ENCODE measurements at regions not wholly inside any gene's neighbourhood (a gene's known extent, or its start where the extent isn't known, plus 50 kb on each side); places are given as distances from the start of the nearest gene placed in this dataset.

DNA sequence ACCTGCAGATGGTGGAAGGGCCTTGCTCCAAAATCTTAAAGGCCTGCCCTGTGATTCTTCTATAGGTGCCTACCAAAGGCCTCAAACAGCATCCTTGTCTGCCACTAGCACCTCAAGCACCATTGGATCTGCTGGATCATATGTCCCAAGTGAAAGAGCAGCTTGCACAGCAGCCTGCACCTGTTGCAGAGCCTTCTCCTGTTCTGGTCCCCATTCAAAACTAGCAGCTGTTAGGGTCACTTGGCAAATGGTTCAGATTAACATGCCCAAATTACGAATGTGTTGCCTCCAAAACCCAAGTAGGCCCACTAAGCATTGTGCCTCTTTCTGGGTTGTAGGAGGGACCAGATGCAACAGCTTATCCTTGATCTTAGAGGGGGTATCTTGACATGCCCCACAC is 99.6 kb upstream of the F13A1 start:
- Histone ChIP-seq H3K4me1 (ENCODE audit: low read depth, poor library complexity, severe bottlenecking) (no peaks in the 10 kb centered on the region), H3K79me2 (ENCODE audit: insufficient read depth, low read depth) (no peaks in the 10 kb centered on the region), H3K27ac (no peak overlapping the region), H4K20me1 (ENCODE audit: insufficient read depth) (no peaks in the 10 kb centered on the region), H3K27me3 (ENCODE audit: insufficient read depth, low read depth) (no peaks in the 10 kb centered on the region), H3K4me2 (no peak overlapping the region), H3K4me3 (IDR thresholded peaks at IDR 0.05; ENCODE audit: insufficient read depth, low read depth, low read length) (no peak overlapping the region), H2AFZ (ENCODE audit: low read depth) (no peak overlapping the region), H3K36me3 (ENCODE audit: insufficient read depth) (no peaks in the 10 kb centered on the region), H3K9ac (no peak overlapping the region)
- TF ChIP-seq, protein P1, sequence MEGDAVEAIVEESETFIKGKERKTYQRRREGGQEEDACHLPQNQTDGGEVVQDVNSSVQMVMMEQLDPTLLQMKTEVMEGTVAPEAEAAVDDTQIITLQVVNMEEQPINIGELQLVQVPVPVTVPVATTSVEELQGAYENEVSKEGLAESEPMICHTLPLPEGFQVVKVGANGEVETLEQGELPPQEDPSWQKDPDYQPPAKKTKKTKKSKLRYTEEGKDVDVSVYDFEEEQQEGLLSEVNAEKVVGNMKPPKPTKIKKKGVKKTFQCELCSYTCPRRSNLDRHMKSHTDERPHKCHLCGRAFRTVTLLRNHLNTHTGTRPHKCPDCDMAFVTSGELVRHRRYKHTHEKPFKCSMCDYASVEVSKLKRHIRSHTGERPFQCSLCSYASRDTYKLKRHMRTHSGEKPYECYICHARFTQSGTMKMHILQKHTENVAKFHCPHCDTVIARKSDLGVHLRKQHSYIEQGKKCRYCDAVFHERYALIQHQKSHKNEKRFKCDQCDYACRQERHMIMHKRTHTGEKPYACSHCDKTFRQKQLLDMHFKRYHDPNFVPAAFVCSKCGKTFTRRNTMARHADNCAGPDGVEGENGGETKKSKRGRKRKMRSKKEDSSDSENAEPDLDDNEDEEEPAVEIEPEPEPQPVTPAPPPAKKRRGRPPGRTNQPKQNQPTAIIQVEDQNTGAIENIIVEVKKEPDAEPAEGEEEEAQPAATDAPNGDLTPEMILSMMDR (conservative IDR thresholded peaks at IDR 0.05; ENCODE audit: low read depth, low read length) = no peak

DNA sequence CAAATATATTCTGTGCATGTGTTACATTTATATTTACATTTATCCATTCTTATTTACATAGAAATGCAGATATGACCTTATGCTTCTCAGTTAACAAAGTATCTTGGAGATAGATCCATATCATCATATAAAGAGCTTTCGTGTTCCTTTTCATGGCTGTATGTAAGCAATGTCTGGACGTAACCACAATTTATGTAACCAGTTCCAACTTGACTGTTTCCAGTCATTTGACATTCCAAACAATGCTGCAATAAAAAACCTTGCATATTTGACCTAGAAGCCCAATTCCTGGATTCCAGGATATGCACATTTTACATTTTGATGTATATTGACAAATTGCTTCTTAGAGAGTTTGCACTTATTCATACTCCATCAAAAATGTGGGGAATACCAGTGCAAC is 113.7 kb upstream of the F13A1 start:
- Histone ChIP-seq H3K36me3 (ENCODE audit: insufficient read depth) (no peaks in the 10 kb centered on the region), H3K27me3 (ENCODE audit: insufficient read depth, low read depth) (no peaks in the 10 kb centered on the region), H2AFZ (ENCODE audit: low read depth) (no peak overlapping the region), H3K9ac (no peak overlapping the region), H4K20me1 (ENCODE audit: insufficient read depth) (no peaks in the 10 kb centered on the region), H3K27ac (no peak overlapping the region), H3K4me3 (IDR thresholded peaks at IDR 0.05; ENCODE audit: insufficient read depth, low read depth, low read length) (no peak overlapping the region), H3K4me1 (ENCODE audit: low read depth, poor library complexity, severe bottlenecking) (no peaks in the 10 kb centered on the region), H3K4me2 (no peak overlapping the region), H3K79me2 (ENCODE audit: insufficient read depth, low read depth) (no peaks in the 10 kb centered on the region)
- TF ChIP-seq, protein P1 (conservative IDR thresholded peaks at IDR 0.05; ENCODE audit: low read depth, low read length) = no peak

- no peak overlapping the region for H3K27ac ChIP-seq
- no peaks in the 10 kb centered on the region for H3K79me2 ChIP-seq (ENCODE audit: insufficient read depth, low read depth)
- TF ChIP-seq, protein P1 (conservative IDR thresholded peaks at IDR 0.05; ENCODE audit: low read depth, low read length) = no peak
- H2AFZ ChIP-seq (ENCODE audit: low read depth) = no peak overlapping the region
- no peaks in the 10 kb centered on the region for H3K27me3 ChIP-seq (ENCODE audit: insufficient read depth, low read depth)
- H3K4me1 ChIP-seq (ENCODE audit: low read depth, poor library complexity, severe bottlenecking) = no peaks in the 10 kb centered on the region
- H3K4me2 ChIP-seq = no peak overlapping the region
- no peak overlapping the region for H3K9ac ChIP-seq
- H3K4me3 ChIP-seq (IDR thresholded peaks at IDR 0.05; ENCODE audit: insufficient read depth, low read depth, low read length) = no peak overlapping the region
- H4K20me1 ChIP-seq (ENCODE audit: insufficient read depth) = no peaks in the 10 kb centered on the region
- no peaks in the 10 kb centered on the region for H3K36me3 ChIP-seq (ENCODE audit: insufficient read depth)
Observed at GRCh38 chr6:6434723-6435122, 114.3 kb upstream of the F13A1 start.

GRCh38 chr6:6436366-6436765 is 115.9 kb upstream of the F13A1 start:
- Histone ChIP-seq H3K79me2 (ENCODE audit: insufficient read depth, low read depth) (no peaks in the 10 kb centered on the region), H4K20me1 (ENCODE audit: insufficient read depth) (no peaks in the 10 kb centered on the region), H3K27me3 (ENCODE audit: insufficient read depth, low read depth) (no peaks in the 10 kb centered on the region), H3K9ac (no peak overlapping the region), H3K4me3 (IDR thresholded peaks at IDR 0.05; ENCODE audit: insufficient read depth, low read depth, low read length) (no peak overlapping the region), H3K36me3 (ENCODE audit: insufficient read depth) (no peaks in the 10 kb centered on the region), H3K4me2 (no peak overlapping the region), H3K27ac (no peak overlapping the region), H3K4me1 (ENCODE audit: low read depth, poor library complexity, severe bottlenecking) (no peaks in the 10 kb centered on the region), H2AFZ (ENCODE audit: low read depth) (no peak overlapping the region)
- TF ChIP-seq, protein P1 (conservative IDR thresholded peaks at IDR 0.05; ENCODE audit: low read depth, low read length) = no peak
